OCI-LY7 (cell line): ENCODE measurements at regions not wholly inside any gene's neighbourhood (a gene's known extent, or its start where the extent isn't known, plus 50 kb on each side); places are given as distances from the start of the nearest gene placed in this dataset.

ENCODE experiments used
- EZH2phosphoT487 ChIP-seq: fragments of 200-600 bp; sonication (generic); IDR thresholded peaks from 2 replicates; pipeline ENCODE4 v1.6.1; 2018; ENCODE audit warnings: low read depth, borderline replicate concordance, mild to moderate bottlenecking, mixed run types, antibody characterized with exemption, low read length, moderate library complexity, mixed read lengths
- TF ChIP-seq, protein P1 (sequence below): fragments of 200-600 bp; sonication (generic); conservative IDR thresholded peaks from 2 replicates; pipeline ENCODE4 v1.5.1; 2014; ENCODE audit warnings: mild to moderate bottlenecking, antibody characterized with exemption, low read length, moderate library complexity, mixed read lengths

DNA sequence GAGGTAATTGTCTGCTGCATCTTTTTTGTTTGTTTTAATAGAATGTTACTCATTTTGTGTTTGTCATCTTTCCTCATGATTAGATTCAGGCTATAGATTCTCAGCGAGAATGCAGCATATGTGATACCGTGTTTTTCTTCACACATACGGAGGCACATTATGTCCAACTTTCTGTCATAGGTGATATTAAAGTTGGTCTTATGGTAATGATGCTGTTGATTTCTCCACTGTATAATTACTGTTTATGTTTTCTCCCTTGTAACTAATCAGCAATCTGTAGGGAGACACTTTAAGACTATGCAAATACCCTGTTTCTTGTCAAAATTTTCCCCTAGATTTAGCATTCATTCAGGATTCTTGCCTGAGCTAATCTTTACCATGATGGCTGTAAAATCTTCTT lies 87.6 kb downstream of the CLDN1 start:
- TF ChIP-seq, protein P1, sequence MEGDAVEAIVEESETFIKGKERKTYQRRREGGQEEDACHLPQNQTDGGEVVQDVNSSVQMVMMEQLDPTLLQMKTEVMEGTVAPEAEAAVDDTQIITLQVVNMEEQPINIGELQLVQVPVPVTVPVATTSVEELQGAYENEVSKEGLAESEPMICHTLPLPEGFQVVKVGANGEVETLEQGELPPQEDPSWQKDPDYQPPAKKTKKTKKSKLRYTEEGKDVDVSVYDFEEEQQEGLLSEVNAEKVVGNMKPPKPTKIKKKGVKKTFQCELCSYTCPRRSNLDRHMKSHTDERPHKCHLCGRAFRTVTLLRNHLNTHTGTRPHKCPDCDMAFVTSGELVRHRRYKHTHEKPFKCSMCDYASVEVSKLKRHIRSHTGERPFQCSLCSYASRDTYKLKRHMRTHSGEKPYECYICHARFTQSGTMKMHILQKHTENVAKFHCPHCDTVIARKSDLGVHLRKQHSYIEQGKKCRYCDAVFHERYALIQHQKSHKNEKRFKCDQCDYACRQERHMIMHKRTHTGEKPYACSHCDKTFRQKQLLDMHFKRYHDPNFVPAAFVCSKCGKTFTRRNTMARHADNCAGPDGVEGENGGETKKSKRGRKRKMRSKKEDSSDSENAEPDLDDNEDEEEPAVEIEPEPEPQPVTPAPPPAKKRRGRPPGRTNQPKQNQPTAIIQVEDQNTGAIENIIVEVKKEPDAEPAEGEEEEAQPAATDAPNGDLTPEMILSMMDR, result no peak
- no peak for TF ChIP-seq EZH2phosphoT487
